Trophoblast cell (in vitro differentiated cells and primary cell): ENCODE measurements at regions not wholly inside any gene's neighbourhood (a gene's known extent, or its start where the extent isn't known, plus 50 kb on each side); places are given as distances from the start of the nearest gene placed in this dataset.

Source experiments
- DNase-seq, 2 donors: peaks; one replicate each; pipeline ENCODE4 v3.0.0-alpha.2; 2016
- H2AFZ ChIP-seq: 2 replicates; pipeline ENCODE4 v1.6.1; 2013; ENCODE audit warnings: low read length, moderate library complexity, mild to moderate bottlenecking; ENCODE audit not compliant: insufficient read depth, poor library complexity
- H2AK5ac ChIP-seq: 2 replicates; pipeline ENCODE4 v1.6.1; 2013; ENCODE audit warnings: mild to moderate bottlenecking, low read length
- H2BK120ac ChIP-seq: 2 replicates; pipeline ENCODE4 v1.6.1; 2013; ENCODE audit warnings: low read length, mild to moderate bottlenecking, moderate library complexity; ENCODE audit not compliant: insufficient read depth, poor library complexity
- H2BK12ac ChIP-seq: 2 replicates; pipeline ENCODE4 v1.6.1; 2013; ENCODE audit warnings: mild to moderate bottlenecking, low read length, moderate library complexity
- H2BK5ac ChIP-seq: 2 replicates; pipeline ENCODE4 v1.6.1; 2013; ENCODE audit warnings: low read length, low read depth, moderate library complexity, mild to moderate bottlenecking; ENCODE audit not compliant: poor library complexity
- H3K14ac ChIP-seq: 2 replicates; pipeline ENCODE4 v1.6.1; 2013; ENCODE audit warnings: mild to moderate bottlenecking, low read length
- H3K18ac ChIP-seq: 2 replicates; pipeline ENCODE4 v1.6.1; 2013; ENCODE audit warnings: mild to moderate bottlenecking, low read length
- H3K23ac ChIP-seq: 2 replicates; pipeline ENCODE4 v1.6.1; 2013; ENCODE audit warnings: low read length
- H3K27ac ChIP-seq: 2 replicates; pipeline ENCODE4 v1.5.1; 2013; ENCODE audit warnings: low read depth, mild to moderate bottlenecking, inconsistent platforms, low read length, moderate library complexity
- H3K27me3 ChIP-seq: 2 replicates; pipeline ENCODE4 v1.6.1; 2013; ENCODE audit warnings: inconsistent platforms, mild to moderate bottlenecking, low read length, moderate library complexity; ENCODE audit not compliant: insufficient read depth
- H3K36me3 ChIP-seq, 2 experiments: 1 replicate in 1 of 2; 2 replicates in 1 of 2; pipeline ENCODE4 v1.6.1; 2013; ENCODE audit warnings: low read length in 2 of 2, mild to moderate bottlenecking in 2 of 2, moderate library complexity in 1 of 2; ENCODE audit not compliant: insufficient read depth in 2 of 2, control insufficient read depth in 1 of 2
- H3K4ac ChIP-seq: 2 replicates; pipeline ENCODE4 v1.6.1; 2013; ENCODE audit warnings: low read depth, mild to moderate bottlenecking, low read length, moderate library complexity
- H3K4me1 ChIP-seq, 2 experiments: 1 replicate in 1 of 2; 2 replicates in 1 of 2; pipeline ENCODE4 v1.6.1; 2013; ENCODE audit warnings: low read length in 2 of 2, mild to moderate bottlenecking in 2 of 2, moderate library complexity in 1 of 2; ENCODE audit not compliant: insufficient read depth in 2 of 2, control insufficient read depth in 1 of 2
- H3K4me2 ChIP-seq: 2 replicates; pipeline ENCODE4 v1.6.1; 2013; ENCODE audit warnings: inconsistent platforms, mild to moderate bottlenecking, low read length, moderate library complexity
- H3K4me3 ChIP-seq: 2 replicates; pipeline ENCODE4 v1.5.1; 2013; ENCODE audit warnings: mild to moderate bottlenecking, low read depth, low read length, inconsistent platforms
- H3K79me1 ChIP-seq: one replicate; pipeline ENCODE4 v1.6.1; 2013; ENCODE audit warnings: low read length
- H3K79me2 ChIP-seq: 2 replicates; pipeline ENCODE4 v1.6.1; 2013; ENCODE audit warnings: low read length, mild to moderate bottlenecking; ENCODE audit not compliant: control insufficient read depth, insufficient read depth, poor library complexity
- H3K9ac ChIP-seq: 2 replicates; pipeline ENCODE4 v1.6.1; 2013; ENCODE audit warnings: mild to moderate bottlenecking, low read length
- H3K9me3 ChIP-seq: 2 replicates; pipeline ENCODE4 v1.6.1; 2013; ENCODE audit warnings: low read depth, mild to moderate bottlenecking, control low read depth, inconsistent platforms, low read length; ENCODE audit not compliant: insufficient read depth
- H4K12ac ChIP-seq: 2 replicates; pipeline ENCODE4 v1.6.1; 2013; ENCODE audit warnings: low read depth, mild to moderate bottlenecking, low read length, moderate library complexity
- H4K8ac ChIP-seq: 2 replicates; pipeline ENCODE4 v1.6.1; 2013; ENCODE audit warnings: low read depth, mild to moderate bottlenecking, low read length, moderate library complexity
- H4K91ac ChIP-seq: one replicate; pipeline ENCODE4 v1.6.1; 2013; ENCODE audit warnings: low read depth, mild to moderate bottlenecking, low read length, moderate library complexity
- WGBS: extraction: QIAGEN DNeasy Blood & Tissue Kit; methylation state at CpG from one replicate; pipeline ENCODE4 v1.1.7; 2013; ENCODE audit warnings: missing lambda C conversion rate; ENCODE audit not compliant: insufficient read length, insufficient coverage; ENCODE audit errors: extremely low coverage; 5-methylcytosine and 5-hydroxymethylcytosine counted together

- no peak overlapping the region for H3K4ac ChIP-seq
- H3K27me3 ChIP-seq, result no peaks in the 10 kb centered on the region
- H3K36me3 ChIP-seq, result no peaks in the 10 kb centered on the region
- H3K23ac ChIP-seq, result no peak overlapping the region
- no peaks in the 10 kb centered on the region for H3K9me3 ChIP-seq
- H2AK5ac ChIP-seq, result no peak overlapping the region
- H3K4me3 ChIP-seq, result no peak overlapping the region
- no peak for DNase-seq
- no peak overlapping the region for H3K9ac ChIP-seq
- no CpG with 5 or more reads among the region's 5 CpGs for WGBS
- no peak overlapping the region for H2BK120ac ChIP-seq
- H3K79me2 ChIP-seq, result no peaks in the 10 kb centered on the region
- H2BK12ac ChIP-seq, result no peak overlapping the region
- no peaks in the 10 kb centered on the region for H3K79me1 ChIP-seq
- no peak overlapping the region for H3K27ac ChIP-seq
- H3K14ac ChIP-seq, result no peak overlapping the region
- no peaks in the 10 kb centered on the region for H3K4me1 ChIP-seq
- H3K4me2 ChIP-seq, result no peak overlapping the region
- H4K12ac ChIP-seq, result no peak overlapping the region
- H2AFZ ChIP-seq, result no peak overlapping the region
- no peak overlapping the region for H4K8ac ChIP-seq
- no peak overlapping the region for H4K91ac ChIP-seq
- no peak overlapping the region for H2BK5ac ChIP-seq
- H3K18ac ChIP-seq, result no peak overlapping the region
Measured at GRCh38 chr12:87025976-87026375, 769.8 kb upstream of the MGAT4C start.

GRCh38 chr12:87021400-87021799 lies 765.2 kb upstream of the MGAT4C start:
- WGBS, result no CpG with 5 or more reads among the region's 2 CpGs

GRCh38 chr12:87020071-87020470 lies 763.9 kb upstream of the MGAT4C start:
- Histone ChIP-seq H3K79me1 (no peaks in the 10 kb centered on the region), H2AK5ac (no peak overlapping the region), H2BK12ac (no peak overlapping the region), H3K27me3 (no peaks in the 10 kb centered on the region), H4K12ac (no peak overlapping the region), H2BK120ac (no peak overlapping the region), H3K79me2 (no peaks in the 10 kb centered on the region), H3K9ac (no peak overlapping the region), H3K14ac (no peak overlapping the region), H4K8ac (no peak overlapping the region), H3K36me3 (no peaks in the 10 kb centered on the region), H3K4me2 (no peak overlapping the region), H3K23ac (no peak overlapping the region), H3K4ac (no peak overlapping the region), H2AFZ (no peak overlapping the region), H3K18ac (no peak overlapping the region), H2BK5ac (no peak overlapping the region), H3K4me3 (no peak overlapping the region), H4K91ac (no peak overlapping the region), H3K9me3 (no peaks in the 10 kb centered on the region), H3K4me1 (no peaks in the 10 kb centered on the region), H3K27ac (no peak overlapping the region)
- no peak for DNase-seq
- no CpG with 5 or more reads among the region's 1 CpG for WGBS

More at GRCh38 chr12:87021400-87021799, 765.2 kb upstream of the MGAT4C start:
- no peak overlapping the region for H3K23ac ChIP-seq
- H4K91ac ChIP-seq, result no peak overlapping the region
- no peak overlapping the region for H3K4me3 ChIP-seq
- no peak overlapping the region for H3K9ac ChIP-seq
- no peak overlapping the region for H3K27ac ChIP-seq
- no peak overlapping the region for H2AK5ac ChIP-seq
- H2BK5ac ChIP-seq, result no peak overlapping the region
- no peak overlapping the region for H4K8ac ChIP-seq
- H2BK120ac ChIP-seq, result no peak overlapping the region
- no peak overlapping the region for H3K18ac ChIP-seq
- H4K12ac ChIP-seq, result no peak overlapping the region
- no peak overlapping the region for H2AFZ ChIP-seq
- no peaks in the 10 kb centered on the region for H3K79me1 ChIP-seq
- H3K9me3 ChIP-seq, result no peaks in the 10 kb centered on the region
- H3K14ac ChIP-seq, result no peak overlapping the region
- no peaks in the 10 kb centered on the region for H3K36me3 ChIP-seq
- no peaks in the 10 kb centered on the region for H3K4me1 ChIP-seq
- DNase-seq, result no peak
- H2BK12ac ChIP-seq, result no peak overlapping the region
- H3K4me2 ChIP-seq, result no peak overlapping the region
- H3K4ac ChIP-seq, result no peak overlapping the region
- no peaks in the 10 kb centered on the region for H3K27me3 ChIP-seq
- H3K79me2 ChIP-seq, result no peaks in the 10 kb centered on the region

- H3K14ac ChIP-seq, result no peak overlapping the region
- no peak overlapping the region for H3K9ac ChIP-seq
- no peak overlapping the region for H3K23ac ChIP-seq
- no peak overlapping the region for H4K8ac ChIP-seq
- H3K27me3 ChIP-seq, result no peaks in the 10 kb centered on the region
- H4K91ac ChIP-seq, result no peak overlapping the region
- no peak overlapping the region for H2BK5ac ChIP-seq
- H3K18ac ChIP-seq, result no peak overlapping the region
- no peak overlapping the region for H3K4ac ChIP-seq
- H3K79me1 ChIP-seq, result no peaks in the 10 kb centered on the region
- H3K36me3 ChIP-seq, result no peaks in the 10 kb centered on the region
- H2BK12ac ChIP-seq, result no peak overlapping the region
- no peaks in the 10 kb centered on the region for H3K79me2 ChIP-seq
- no peak overlapping the region for H2AFZ ChIP-seq
- H3K4me3 ChIP-seq, result no peak overlapping the region
- no peaks in the 10 kb centered on the region for H3K9me3 ChIP-seq
- no peak overlapping the region for H3K27ac ChIP-seq
- H2BK120ac ChIP-seq, result no peak overlapping the region
- no peak overlapping the region for H2AK5ac ChIP-seq
- WGBS, result no CpG with 5 or more reads among the region's 3 CpGs
- DNase-seq, result no peak
- H3K4me2 ChIP-seq, result no peak overlapping the region
- H3K4me1 ChIP-seq, result no peaks in the 10 kb centered on the region
- H4K12ac ChIP-seq, result no peak overlapping the region
Measured at GRCh38 chr12:87015352-87015751, 759.2 kb upstream of the MGAT4C start.
